NAMALWA (cell line): ENCODE measurements at regions not wholly inside any gene's neighbourhood (a gene's known extent, or its start where the extent isn't known, plus 50 kb on each side); places are given as distances from the start of the nearest gene placed in this dataset.

Experiments used
- DNase-seq: peaks from one replicate; pipeline ENCODE4 v3.0.0-alpha.2; 2015; ENCODE audit warnings: low spot score

DNA sequence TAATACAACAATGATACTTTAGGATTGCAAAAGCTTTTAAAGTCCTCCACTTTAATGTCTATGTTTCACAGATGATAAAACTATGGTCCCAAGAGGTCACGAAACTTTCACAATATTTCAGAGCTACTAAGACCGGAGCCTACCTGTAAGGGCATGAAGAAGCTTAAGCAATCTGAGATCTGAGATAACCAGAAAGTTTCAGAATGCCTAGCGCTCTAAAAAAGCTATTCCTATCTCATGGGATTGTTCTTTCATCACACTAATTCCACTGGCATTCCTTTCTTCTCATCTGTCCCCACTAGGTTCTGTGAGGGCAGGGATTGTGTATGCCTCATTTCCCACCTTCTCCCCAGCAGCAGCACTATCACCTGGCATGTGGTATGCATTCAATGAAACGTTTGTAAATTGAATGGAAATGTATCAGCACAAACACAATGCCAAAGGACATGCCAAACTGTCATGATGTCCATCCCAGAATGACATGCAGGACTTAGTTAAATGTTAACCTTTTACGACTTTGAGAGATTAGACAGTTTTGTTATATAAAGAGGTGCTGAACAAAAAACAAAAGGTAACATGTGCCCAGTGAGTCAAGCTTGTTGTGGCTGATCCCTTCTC is 104.7 kb upstream of the NR2F2 start:
- no peak for DNase-seq

DNA sequence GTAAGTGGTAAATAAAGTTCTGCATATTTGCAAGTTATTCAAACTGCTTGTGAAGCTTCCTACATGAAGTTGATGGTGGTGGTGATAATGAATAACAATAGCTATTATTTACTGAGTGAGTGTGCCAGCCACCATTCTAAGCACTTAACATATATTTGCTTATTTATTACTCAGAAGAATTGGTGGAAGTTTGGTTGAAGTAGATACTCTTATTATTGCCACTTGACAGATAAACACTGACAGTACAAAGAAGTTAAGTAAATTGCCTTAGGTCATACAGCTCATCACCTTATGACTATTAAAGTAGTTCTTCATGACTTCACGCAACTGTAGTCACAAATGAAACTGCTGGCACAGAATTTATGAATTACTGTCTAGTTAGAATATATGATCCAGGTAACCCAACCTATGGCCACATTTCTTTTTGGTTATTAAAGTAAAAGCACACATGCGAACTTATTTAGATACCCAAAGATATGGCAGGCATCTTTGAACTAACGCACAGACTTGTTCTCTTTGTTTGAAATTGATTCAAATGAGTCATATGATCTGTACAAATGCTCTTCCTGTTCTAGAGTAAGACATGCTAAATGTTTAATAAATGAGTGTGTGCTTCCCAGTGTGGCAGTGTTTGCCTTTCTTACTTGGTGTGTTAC is 99.8 kb upstream of the NR2F2 start:
- no peak for DNase-seq

DNA sequence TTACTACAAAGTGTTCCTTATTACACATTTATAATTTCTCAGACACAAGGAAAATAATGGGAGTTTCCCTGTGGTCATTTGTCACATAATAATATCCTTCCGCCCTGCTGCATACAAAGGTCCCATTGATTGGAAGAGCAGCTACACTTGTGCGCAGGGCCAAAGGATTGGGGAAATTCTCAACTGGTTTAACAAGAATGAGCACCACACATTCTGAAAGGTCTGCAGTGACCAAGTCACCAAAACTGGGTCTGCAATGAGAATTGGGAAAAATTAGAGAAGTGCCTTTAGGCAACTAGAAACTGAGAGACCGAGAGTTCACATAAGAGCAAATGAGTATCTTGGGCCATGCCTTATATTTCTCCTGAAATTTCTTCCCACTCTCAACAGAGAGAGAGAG is 98.2 kb upstream of the NR2F2 start:
- DNase-seq = no peak

DNA sequence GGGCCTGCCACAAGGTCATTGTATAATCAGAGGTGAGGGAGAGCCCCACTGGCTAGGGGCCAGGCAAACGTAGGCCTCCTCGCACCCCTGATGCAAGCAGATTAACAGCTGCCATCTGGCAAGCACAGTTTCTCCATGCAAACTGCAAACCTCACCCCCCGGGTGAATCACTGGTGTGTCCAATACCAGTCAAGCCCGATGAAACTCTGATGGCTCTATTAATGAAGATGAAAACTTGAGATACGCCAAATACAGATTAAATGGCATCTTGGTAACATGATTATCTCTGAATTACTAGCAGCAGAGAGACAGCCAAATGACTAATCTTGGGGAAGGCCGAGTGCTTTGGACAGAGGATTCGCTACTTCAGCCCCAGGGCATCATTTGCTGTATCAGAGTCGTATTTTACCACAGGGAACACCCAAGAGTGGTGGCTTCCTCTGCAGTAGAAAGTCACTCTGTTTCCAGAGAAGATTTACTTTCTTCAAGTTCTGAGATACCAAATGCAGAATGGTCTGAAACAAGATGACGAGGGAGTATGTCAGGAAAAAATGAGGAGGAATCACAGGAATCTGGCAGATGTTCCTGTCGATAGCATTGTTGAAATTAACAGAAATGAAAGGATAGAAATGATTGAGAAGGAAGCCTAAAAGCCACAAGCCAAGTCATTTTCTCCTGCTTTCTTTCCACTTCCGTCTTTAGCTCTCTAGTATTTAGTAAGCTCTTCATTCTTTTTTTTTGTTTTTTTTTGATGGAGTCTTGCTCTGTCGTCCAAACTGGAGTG is 96.2 kb upstream of the NR2F2 start:
- no peak for DNase-seq

DNA sequence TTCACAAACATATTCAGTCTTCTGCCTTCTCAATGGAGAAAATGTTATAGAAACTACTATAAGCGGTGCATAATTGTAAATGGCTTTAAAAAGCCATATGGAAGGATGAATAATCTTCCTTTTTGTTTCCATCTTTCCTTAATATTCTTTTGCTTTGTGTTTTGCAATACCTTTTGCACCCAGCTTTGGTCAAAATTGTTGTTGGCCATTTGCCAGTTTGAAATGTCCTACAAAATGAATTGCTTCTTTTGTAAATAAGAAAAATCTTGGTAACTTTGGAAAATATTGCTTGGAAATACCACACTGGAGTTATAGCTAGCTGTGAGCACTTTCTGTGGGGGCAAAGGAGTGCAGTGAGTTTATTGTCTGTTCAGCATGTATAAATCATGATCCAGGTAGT is 93.5 kb upstream of the NR2F2 start:
- no peak for DNase-seq

DNA sequence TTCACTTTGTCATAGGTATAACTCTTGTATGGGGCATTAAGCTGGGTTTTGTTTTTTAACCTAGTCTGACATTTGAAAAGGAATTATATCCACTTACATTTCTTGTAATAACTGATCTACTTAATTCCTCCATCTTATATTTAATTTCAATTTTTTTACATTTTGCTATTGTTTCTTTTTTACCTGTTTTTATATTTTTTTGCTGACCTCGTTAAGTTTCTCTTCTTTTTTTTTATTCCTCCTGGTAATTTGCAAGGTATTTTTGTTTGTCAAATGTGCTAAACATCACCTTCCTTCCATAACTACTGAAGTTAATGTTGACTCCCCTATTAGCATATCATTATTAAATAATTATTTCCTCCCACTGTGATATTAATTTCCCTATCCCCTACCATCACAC is 87.7 kb upstream of the NR2F2 start:
- DNase-seq = no peak

DNA sequence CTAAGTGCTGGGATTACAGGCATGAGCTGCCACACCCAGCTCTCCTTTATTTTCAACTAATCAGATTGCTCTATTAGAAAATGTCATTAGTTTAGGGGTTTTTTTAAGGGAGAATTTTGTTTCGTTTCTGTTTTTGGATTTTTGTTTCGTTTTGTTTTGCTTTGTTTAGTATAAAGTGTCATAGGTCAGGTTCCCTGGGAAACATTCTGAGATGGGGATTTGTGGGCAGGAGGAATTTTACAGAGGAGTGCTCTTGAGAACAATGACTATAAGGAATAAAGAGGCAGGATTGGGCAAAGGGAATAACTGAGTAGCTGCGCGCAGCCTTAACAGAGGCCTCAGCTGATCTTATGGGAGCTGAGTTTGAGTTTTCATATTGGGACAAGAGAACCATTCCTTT is 86.8 kb upstream of the NR2F2 start:
- DNase-seq = no peak

DNA sequence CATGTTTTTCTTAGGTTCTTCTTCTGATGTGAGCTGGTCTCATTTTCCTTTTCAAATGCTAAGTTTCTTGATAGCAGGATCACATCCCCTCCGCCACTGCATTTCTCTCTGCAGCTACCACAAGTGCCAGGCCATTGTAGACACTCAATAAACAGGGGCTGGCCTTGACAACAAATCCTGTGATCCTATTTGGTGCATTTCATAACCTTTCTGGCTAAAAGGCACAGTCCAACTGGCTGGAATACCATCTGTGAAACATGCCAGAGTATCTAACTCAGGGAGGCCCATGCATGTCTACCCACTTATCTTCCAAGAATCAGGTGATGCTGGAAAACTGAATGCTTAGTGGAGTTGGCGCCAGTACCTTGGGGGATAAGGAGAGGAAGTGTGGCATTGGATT is 85.2 kb upstream of the NR2F2 start:
- DNase-seq = no peak

DNA sequence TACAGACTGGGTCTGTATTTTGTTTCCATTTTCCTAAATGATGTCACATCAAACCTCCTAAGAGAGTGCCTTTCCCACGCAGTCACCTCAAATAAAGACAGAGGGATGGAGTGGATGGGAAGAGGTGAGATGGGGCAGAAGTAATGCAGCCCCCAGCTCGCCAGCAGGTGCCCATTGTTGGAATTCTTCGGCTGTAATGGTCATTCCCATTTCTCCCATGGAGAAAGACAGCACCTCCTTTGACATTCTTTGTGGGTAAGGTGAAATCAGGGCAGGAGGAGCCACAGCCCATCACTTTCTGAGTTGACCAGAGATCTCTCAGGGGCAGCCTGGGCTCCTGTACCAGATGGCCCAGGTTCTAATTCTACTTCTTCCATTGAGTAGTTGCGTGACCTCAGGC is 84.4 kb upstream of the NR2F2 start:
- no peak for DNase-seq

DNA sequence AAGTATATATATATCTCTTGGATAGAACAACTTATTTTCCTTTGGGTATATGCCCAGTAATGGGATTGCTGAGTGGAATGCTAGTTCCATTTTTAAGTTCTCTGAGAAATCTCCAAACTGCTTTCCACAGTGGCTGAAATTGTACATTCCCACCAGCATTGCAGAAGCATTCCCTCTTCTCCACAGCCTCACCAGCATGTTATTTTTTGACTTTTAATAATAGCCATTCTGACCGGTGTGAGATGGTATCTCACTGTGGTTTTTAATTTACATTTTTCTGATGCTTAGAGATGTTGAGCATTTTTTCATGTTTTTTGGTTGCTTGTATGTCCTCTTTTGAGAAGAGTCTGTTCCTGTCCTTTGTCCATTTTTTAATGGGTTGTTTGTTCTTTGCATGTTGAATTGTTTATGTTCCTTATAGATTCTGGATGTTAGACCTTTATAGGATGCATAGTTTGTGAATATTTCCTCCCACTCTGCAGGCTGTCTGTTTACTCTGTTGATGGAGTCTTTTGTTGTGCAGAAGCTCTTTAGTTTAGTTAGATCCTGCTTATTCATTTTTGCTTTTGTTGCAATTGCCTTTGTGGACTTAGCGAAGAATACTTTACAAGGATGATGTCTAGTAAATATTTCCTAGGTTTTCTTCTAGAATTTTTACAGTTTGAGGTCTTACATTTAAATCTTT is 82.7 kb upstream of the NR2F2 start:
- DNase-seq = no peak

DNA sequence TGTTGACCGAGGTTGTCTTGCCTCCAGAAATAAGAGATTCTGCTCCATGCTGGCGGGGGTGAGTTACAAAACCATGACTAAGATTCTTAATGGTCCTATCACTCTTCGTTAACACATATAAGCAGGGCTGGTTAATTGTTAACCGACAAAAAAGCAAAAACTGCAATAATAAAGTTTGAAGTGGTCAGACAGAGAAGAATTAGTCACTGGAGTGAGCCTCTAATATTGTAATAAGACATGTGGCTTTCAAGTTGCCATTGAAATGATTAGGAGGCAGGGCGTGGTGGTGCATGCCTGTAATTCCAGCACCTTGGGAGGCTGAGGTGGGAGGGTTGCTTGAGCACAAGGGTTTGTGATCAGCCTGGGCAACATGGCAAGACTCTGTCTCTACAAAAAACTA is 78.4 kb upstream of the NR2F2 start:
- DNase-seq = no peak

DNA sequence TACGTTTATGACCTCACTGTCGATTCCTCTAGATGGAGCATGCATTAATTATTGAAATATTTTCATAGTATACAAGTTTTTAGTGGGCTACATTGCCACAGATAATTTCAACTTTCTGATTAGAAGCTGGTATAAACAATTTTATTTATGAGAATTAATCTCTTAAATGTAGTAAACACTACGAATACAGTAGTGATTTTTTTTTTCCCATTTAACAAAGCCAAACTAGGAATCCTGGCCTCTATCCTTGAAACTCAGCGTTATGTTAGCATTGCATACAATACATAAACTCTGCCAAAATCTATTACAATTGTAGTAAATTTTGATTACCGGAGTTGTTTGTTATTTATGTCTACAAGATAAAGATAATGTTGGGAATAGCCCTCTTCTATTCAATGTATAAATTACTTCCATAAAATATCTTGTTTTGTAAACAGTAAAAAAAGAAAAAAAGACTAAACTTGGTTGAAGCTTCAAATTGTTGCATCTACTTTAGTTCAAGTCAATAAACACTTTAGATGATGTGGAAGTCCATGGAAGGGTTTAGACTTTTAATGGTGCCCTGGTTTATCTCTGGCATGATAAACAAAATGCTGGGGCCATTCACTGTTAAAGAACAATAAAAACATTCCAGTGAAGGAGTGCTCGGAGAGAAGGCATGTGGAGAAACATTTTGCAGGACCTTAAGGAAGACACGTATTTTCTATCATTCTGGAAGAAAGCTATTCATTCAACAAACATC is 77.3 kb upstream of the NR2F2 start:
- no peak for DNase-seq

DNA sequence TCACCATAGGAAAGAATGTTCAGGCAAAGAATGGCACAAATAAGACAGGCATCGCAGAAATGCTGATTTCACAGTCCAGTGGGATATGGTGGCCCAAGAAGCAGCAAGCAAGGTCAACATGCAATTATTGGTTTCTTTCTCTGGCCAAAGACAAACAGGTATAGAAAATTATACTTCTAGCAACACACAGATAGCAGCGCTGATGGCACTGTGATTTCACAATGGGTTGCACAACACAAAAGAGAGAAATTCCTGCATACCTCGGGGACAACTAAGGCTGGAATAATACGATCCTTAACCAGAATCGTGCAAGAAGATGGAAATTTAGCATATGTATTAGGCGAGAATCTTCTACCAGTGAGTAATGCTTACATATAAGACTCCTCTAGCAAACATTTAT is 76.3 kb upstream of the NR2F2 start:
- DNase-seq = no peak

DNA sequence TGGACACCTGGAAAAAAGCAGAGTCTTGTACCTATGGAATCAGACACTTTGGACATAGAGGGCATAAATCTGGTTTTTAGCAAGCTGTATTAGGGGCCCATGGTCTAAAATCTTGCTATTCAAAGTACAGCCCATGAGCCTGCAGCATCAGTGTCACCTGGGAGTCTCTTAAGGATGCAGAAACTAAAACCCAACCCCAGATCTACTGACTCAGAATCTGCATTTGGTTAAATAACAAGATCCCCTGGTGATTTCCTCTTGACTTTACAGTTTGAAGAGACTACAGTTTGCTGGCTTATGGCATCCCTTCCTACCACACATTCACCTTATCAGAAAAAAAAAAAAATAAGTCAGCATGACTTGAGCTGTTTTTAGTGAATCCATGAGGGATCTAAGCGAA is 74.9 kb upstream of the NR2F2 start:
- no peak for DNase-seq

DNA sequence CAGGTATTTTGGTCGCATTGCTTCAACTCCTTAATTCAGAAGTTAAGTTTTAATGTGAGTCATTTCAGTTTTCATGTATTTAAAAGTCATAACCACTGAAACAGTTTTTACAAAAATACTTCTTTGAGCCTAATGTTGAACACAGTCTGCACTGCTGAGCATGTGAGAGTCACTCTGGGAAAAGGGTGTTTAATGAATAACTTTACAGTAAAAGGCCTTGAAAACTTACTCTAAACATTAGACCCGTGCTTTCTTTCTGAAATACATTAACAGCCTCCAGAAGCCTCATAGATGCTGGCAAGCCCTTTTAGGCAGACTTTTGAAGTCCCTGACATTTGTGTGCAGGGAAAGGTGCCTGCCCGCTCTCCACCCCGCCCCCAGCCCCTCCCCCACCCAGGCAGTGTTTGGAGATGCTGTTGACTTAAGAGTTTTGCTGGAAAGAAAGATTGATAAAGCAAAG is 68.9 kb upstream of the NR2F2 start:
- no peak for DNase-seq

DNA sequence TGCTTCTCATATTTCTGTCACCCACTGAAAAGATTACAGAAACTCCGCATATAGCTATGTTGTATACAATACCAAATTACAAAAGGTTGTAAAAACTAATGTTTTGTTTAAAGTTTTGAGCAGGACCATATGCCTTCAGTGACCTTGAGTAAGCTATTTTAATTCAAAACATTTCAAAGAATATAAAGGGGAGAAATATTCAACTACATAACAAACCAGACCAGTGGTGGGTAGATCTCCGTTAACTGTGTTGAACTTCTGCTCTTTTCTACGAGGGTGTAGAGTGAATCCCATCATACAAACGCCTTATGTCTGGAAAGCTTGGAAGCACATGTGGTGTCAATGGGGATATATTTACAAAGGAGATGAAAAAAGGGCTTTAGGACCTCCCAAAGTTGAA is 68.4 kb upstream of the NR2F2 start:
- DNase-seq = no peak

DNA sequence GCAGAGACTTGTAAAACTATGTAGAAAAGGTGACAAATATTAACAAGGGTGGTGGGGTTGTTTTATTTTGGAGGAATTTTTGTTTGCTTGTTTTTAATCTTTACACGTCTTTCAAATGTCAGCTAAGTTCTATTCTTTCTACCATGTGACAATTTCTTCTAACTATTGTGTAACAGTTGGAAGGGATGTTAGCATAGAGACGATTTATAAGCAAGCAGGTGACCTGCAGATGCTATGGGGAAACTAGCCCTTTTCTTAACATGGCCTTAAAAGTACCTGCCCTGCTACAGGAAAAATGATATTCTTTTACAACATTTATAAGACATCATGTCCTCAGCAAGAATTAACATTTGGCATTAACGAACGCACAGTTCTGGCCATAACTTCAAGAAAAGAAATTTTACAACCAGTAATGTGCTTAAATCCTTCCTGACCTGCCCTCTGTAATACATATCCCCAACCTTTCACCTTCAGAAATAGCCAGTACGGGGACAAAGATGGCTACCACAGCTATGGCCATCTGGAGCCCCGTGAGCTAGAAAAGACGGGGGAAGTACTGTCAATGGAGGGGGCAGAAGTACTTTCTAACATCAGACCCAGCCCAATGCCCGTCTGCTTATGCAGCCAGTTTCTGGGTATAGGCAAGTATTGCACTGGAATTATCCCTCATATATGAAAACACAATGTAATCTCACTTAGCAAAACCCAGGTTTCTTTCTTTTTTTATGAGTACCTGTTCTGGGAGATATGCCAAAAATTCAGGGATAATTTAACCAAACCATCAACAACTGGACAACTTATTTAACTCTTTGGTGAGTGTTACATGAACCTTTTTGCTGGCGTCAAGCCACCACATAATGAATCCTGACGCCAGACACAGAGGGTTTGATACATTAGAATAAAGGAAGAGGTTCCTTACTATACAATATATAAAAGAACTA is 67.7 kb upstream of the NR2F2 start:
- DNase-seq = no peak

DNA sequence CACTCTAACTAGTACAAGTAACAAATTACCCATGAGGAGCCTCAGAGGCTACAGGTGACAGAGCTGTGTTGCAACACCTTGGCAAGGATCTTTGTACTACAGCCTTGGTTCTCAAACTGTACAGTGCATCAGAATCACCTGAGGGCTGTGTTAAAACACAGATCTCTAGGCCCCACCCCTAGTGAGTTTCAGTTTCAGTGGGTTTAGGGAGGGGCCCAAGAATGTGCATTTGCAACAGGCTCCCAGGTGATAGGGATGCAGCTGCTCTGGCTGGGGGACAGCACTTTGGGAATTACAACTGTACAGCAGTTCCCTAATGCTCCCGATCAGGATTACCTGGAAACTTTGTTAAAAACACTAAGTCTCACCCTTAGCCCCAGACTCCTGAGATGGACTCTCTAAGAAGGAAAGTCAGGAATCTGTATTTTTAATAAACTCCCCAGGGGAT is 66.1 kb upstream of the NR2F2 start:
- no peak for DNase-seq

DNA sequence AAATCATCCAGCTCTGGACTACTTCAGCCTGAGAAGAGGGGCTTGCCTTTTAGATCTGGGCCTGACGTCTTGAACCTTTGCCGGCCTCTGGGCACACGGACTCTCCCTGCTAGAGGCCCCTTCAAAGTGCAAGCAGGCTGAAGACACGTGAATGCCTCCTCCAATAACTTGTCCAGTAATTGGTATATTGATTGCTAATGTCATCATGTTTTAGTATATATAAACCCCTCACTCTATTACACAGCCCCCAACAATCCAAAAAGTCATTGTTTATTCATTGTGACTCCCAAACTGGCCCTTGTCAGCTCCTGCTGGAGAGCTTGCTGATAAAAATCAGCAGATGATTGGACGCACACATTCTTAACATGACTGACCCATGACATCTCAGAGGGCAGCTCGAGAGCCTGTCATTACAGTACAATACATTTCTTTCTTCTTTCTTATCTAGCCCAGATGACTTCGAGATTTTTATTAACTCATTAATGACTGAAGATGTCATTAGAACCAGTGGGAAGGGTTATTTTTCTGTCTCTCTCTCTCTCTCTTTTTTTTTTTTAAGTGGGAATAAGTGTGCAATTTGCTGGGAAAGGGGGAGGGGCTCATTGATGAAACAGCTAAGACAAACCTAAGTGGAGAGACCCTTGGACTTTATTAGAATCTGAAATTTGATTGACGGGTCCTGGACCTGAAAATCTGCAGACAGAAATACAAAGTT is 65.5 kb upstream of the NR2F2 start:
- no peak for DNase-seq

DNA sequence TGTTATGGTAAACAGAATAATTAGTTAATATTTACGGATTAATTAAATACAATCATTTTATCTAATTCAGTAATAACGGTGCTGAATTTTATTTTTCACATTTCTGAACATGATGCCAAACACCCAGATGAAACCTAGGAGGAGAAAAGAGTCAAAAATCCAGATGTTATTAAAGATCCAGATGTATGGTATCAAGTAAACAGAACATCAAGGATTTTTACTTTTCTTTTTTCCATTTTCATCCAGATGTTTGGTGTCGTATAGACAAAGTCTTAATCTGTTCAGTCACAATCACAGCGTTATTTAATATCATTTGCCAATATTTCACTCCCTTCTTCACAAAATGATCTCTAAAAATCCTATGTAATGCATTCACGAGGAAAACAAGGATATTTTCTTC is 64.0 kb upstream of the NR2F2 start:
- DNase-seq = no peak
